ENCODE measurements at regions not wholly inside any gene's neighbourhood (a gene's known extent, or its start where the extent isn't known, plus 50 kb on each side); places are given as distances from the start of the nearest gene placed in this dataset.
"Not testable (repeated sequence)": the region's sequence is repeated elsewhere in the genome, so short reads cannot be mapped to it uniquely, and the experiment has no call there.

DNA sequence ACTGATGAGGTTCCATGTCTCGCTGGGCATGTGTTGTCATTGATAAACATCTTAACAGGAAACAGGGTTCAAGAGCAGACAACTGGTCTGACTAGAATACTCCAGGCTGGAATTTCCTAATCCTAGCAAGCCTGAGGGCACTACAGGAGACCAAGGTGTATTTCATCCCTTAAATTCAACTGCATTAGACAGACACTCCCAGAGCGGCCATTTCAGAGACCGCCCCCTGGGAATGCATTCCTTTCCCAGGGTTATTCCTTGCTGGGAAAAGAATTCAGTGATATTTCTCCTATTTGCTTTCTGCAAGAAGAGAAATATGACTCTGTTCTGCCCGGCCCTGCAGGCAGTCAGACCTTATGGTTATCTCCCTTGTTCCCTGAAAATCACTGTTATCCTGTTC, 383.1 kb upstream of the MBL2 start:
- not testable (repeated sequence) for H2AFZ ChIP-seq (ENCODE audit: low read depth, low read length); H2BK5ac ChIP-seq (ENCODE audit: low read depth, low read length, poor library complexity, severe bottlenecking); H2BK15ac ChIP-seq (ENCODE audit: low read depth, poor library complexity, severe bottlenecking); H3K9me3 ChIP-seq (ENCODE audit: control insufficient read depth, low read length); H3K23ac ChIP-seq (ENCODE audit: low read length in 2 of 2); H4K91ac ChIP-seq (ENCODE audit: low read length); H3K18ac ChIP-seq (ENCODE audit: low read depth in 1 of 2, low read length in 2 of 2); DNase-seq; H3K4ac ChIP-seq (ENCODE audit: low read depth in 1 of 2, low read length in 2 of 2); H4K8ac ChIP-seq (ENCODE audit: low read length); H3K27ac ChIP-seq (ENCODE audit: low read length, poor library complexity, severe bottlenecking); H3K14ac ChIP-seq (ENCODE audit: low read length in 2 of 2); H3K27me3 ChIP-seq (ENCODE audit: control insufficient read depth in 1 of 2, insufficient read depth in 1 of 2, low read length in 2 of 2); H3K9ac ChIP-seq (ENCODE audit: low read length); H3K4me2 ChIP-seq (ENCODE audit: low read length, poor library complexity, severe bottlenecking); H3K36me3 ChIP-seq (ENCODE audit: control insufficient read depth in 1 of 2, insufficient read depth in 2 of 2, low read depth in 1 of 2, low read length in 2 of 2); H3K4me3 ChIP-seq (ENCODE audit: insufficient read depth in 1 of 2, low read depth in 1 of 2, low read length in 2 of 2); H2AK5ac ChIP-seq (ENCODE audit: low read length, severe bottlenecking); H2BK12ac ChIP-seq (ENCODE audit: low read length in 2 of 2); H3K4me1 ChIP-seq (ENCODE audit: control insufficient read depth, insufficient read depth, low read depth, low read length); H3K79me1 ChIP-seq (replicated peaks; ENCODE audit: low read length, poor library complexity, severe bottlenecking); H2BK120ac ChIP-seq (ENCODE audit: low read depth, low read length)
- 81% methylated on average over 3 of the region's 4 CpGs for WGBS

DNA sequence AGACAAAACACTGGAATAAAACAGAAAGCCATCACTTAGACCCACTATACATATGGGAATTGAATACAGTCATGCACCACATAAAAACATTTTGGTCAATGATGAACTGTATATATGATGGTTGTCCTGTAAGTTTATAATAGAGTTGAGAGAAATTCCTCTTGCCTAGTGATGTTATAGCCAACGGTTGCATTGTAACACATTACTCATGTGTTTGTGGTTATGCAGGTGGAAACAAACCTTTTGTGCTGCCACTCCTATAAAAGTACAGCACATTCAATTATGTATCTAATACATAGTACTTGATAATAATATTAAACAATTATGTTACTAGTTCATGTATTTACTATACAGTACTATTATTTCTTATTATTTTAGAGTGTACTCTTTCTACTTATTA, 381.2 kb upstream of the MBL2 start:
- no peaks in the 10 kb centered on the region for H3K4me1 ChIP-seq (ENCODE audit: control insufficient read depth, insufficient read depth, low read depth, low read length)
- H3K9me3 ChIP-seq (ENCODE audit: control insufficient read depth, low read length): peaks cover 8% of the 10 kb centered on the region
- no peaks in the 10 kb centered on the region for H3K27me3 ChIP-seq (ENCODE audit: control insufficient read depth in 1 of 2, insufficient read depth in 1 of 2, low read length in 2 of 2)
- H3K27ac ChIP-seq (ENCODE audit: low read length, poor library complexity, severe bottlenecking): no peak overlapping the region
- no peak overlapping the region for H3K4ac ChIP-seq (ENCODE audit: low read depth in 1 of 2, low read length in 2 of 2)
- DNase-seq: no peak
- no peak overlapping the region for H2BK120ac ChIP-seq (ENCODE audit: low read depth, low read length)
- no peaks in the 10 kb centered on the region for H3K79me1 ChIP-seq (replicated peaks; ENCODE audit: low read length, poor library complexity, severe bottlenecking)
- H2AK5ac ChIP-seq (ENCODE audit: low read length, severe bottlenecking): no peak overlapping the region
- H3K4me3 ChIP-seq (ENCODE audit: insufficient read depth in 1 of 2, low read depth in 1 of 2, low read length in 2 of 2): no peak overlapping the region
- H2BK5ac ChIP-seq (ENCODE audit: low read depth, low read length, poor library complexity, severe bottlenecking): no peak overlapping the region
- H3K14ac ChIP-seq (ENCODE audit: low read length in 2 of 2): no peak overlapping the region
- 100% methylated on average over 1 of the region's 1 CpG for WGBS
- H3K18ac ChIP-seq (ENCODE audit: low read depth in 1 of 2, low read length in 2 of 2): no peak overlapping the region
- H2BK12ac ChIP-seq (ENCODE audit: low read length in 2 of 2): no peak overlapping the region
- H3K4me2 ChIP-seq (ENCODE audit: low read length, poor library complexity, severe bottlenecking): no peak overlapping the region
- no peak overlapping the region for H3K9ac ChIP-seq (ENCODE audit: low read length)
- no peak overlapping the region for H3K23ac ChIP-seq (ENCODE audit: low read length in 2 of 2)
- no peak overlapping the region for H2AFZ ChIP-seq (ENCODE audit: low read depth, low read length)
- no peak overlapping the region for H4K91ac ChIP-seq (ENCODE audit: low read length)
- H2BK15ac ChIP-seq (ENCODE audit: low read depth, poor library complexity, severe bottlenecking): no peak overlapping the region
- H4K8ac ChIP-seq (ENCODE audit: low read length): no peak overlapping the region
- H3K36me3 ChIP-seq (ENCODE audit: control insufficient read depth in 1 of 2, insufficient read depth in 2 of 2, low read depth in 1 of 2, low read length in 2 of 2): no peaks in the 10 kb centered on the region

DNA sequence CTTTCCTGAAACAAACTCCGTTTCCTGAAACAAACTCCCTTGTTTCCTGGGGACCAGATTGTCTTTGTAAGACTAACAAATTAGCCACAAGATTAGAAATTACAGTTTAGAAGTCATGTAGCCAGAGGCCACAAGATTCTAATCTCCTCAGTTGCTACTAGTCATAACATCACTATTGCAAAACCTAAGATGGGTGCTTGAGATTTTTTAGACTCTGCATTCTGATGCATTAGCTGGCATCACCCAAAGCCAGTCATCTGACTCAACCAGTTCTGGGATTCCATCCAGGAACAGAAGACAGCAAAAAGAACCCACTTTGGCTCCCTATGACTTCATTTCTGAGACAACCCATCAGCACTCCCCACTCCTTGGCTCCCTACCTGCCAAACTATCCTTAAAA, 367.9 kb upstream of the MBL2 start:
- Histone ChIP-seq H2AFZ (ENCODE audit: low read depth, low read length) (no peak overlapping the region), H2BK120ac (ENCODE audit: low read depth, low read length) (no peak overlapping the region), H3K9me3 (ENCODE audit: control insufficient read depth, low read length) (peaks cover 10% of the 10 kb centered on the region), H3K27ac (ENCODE audit: low read length, poor library complexity, severe bottlenecking) (no peak overlapping the region), H3K4ac (ENCODE audit: low read depth in 1 of 2, low read length in 2 of 2) (no peak overlapping the region), H3K18ac (ENCODE audit: low read depth in 1 of 2, low read length in 2 of 2) (no peak overlapping the region), H3K4me3 (ENCODE audit: insufficient read depth in 1 of 2, low read depth in 1 of 2, low read length in 2 of 2) (no peak overlapping the region), H4K8ac (ENCODE audit: low read length) (no peak overlapping the region), H3K9ac (ENCODE audit: low read length) (no peak overlapping the region), H4K91ac (ENCODE audit: low read length) (no peak overlapping the region), H3K27me3 (ENCODE audit: control insufficient read depth in 1 of 2, insufficient read depth in 1 of 2, low read length in 2 of 2) (no peaks in the 10 kb centered on the region), H3K79me1 (replicated peaks; ENCODE audit: low read length, poor library complexity, severe bottlenecking) (no peaks in the 10 kb centered on the region), H3K36me3 (ENCODE audit: control insufficient read depth in 1 of 2, insufficient read depth in 2 of 2, low read depth in 1 of 2, low read length in 2 of 2) (no peaks in the 10 kb centered on the region), H3K4me2 (ENCODE audit: low read length, poor library complexity, severe bottlenecking) (no peak overlapping the region), H2BK12ac (ENCODE audit: low read length in 2 of 2) (no peak overlapping the region), H2BK15ac (ENCODE audit: low read depth, poor library complexity, severe bottlenecking) (no peak overlapping the region), H2AK5ac (ENCODE audit: low read length, severe bottlenecking) (no peak overlapping the region), H3K23ac (ENCODE audit: low read length in 2 of 2) (no peak overlapping the region), H3K4me1 (ENCODE audit: control insufficient read depth, insufficient read depth, low read depth, low read length) (peaks cover 1% of the 10 kb centered on the region), H3K14ac (ENCODE audit: low read length in 2 of 2) (no peak overlapping the region), H2BK5ac (ENCODE audit: low read depth, low read length, poor library complexity, severe bottlenecking) (no peak overlapping the region)
- WGBS: 100% methylated on average over 1 of the region's 1 CpG
- peak; percentile 8 for DNase-seq

DNA sequence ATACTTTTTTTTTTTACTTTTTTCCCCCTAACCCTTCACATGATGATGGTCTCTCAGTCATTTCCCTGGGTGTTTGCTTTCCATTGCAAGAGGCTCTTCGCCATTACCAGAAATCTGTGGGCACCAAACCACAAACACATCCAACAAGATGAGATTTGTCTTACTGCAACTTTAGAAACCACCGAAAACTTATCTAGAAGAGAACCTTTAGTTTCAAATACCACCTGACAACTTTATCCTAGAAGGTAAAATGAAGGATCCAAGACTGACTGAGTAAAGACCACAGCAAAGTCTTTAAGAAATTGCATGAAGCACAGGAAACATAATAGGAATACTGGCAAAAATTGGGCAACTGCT, 363.3 kb upstream of the MBL2 start:
- no peaks in the 10 kb centered on the region for H3K27me3 ChIP-seq (ENCODE audit: control insufficient read depth in 1 of 2, insufficient read depth in 1 of 2, low read length in 2 of 2)
- H2AK5ac ChIP-seq (ENCODE audit: low read length, severe bottlenecking): no peak overlapping the region
- H4K91ac ChIP-seq (ENCODE audit: low read length): no peak overlapping the region
- no peak overlapping the region for H4K8ac ChIP-seq (ENCODE audit: low read length)
- no peak for DNase-seq
- WGBS: 86% methylated on average over 2 of the region's 2 CpGs
- no peak overlapping the region for H2BK12ac ChIP-seq (ENCODE audit: low read length in 2 of 2)
- H2AFZ ChIP-seq (ENCODE audit: low read depth, low read length): no peak overlapping the region
- H3K79me1 ChIP-seq (replicated peaks; ENCODE audit: low read length, poor library complexity, severe bottlenecking): no peaks in the 10 kb centered on the region
- H3K18ac ChIP-seq (ENCODE audit: low read depth in 1 of 2, low read length in 2 of 2): no peak overlapping the region
- no peak overlapping the region for H3K4ac ChIP-seq (ENCODE audit: low read depth in 1 of 2, low read length in 2 of 2)
- no peak overlapping the region for H3K23ac ChIP-seq (ENCODE audit: low read length in 2 of 2)
- no peak overlapping the region for H3K9ac ChIP-seq (ENCODE audit: low read length)
- no peak overlapping the region for H3K4me3 ChIP-seq (ENCODE audit: insufficient read depth in 1 of 2, low read depth in 1 of 2, low read length in 2 of 2)
- peaks cover 2% of the 10 kb centered on the region for H3K4me1 ChIP-seq (ENCODE audit: control insufficient read depth, insufficient read depth, low read depth, low read length)
- H3K36me3 ChIP-seq (ENCODE audit: control insufficient read depth in 1 of 2, insufficient read depth in 2 of 2, low read depth in 1 of 2, low read length in 2 of 2): no peaks in the 10 kb centered on the region
- H2BK120ac ChIP-seq (ENCODE audit: low read depth, low read length): no peak overlapping the region
- no peak overlapping the region for H3K14ac ChIP-seq (ENCODE audit: low read length in 2 of 2)
- no peak overlapping the region for H3K27ac ChIP-seq (ENCODE audit: low read length, poor library complexity, severe bottlenecking)
- H2BK15ac ChIP-seq (ENCODE audit: low read depth, poor library complexity, severe bottlenecking): no peak overlapping the region
- H3K9me3 ChIP-seq (ENCODE audit: control insufficient read depth, low read length): peaks cover 2% of the 10 kb centered on the region
- no peak overlapping the region for H2BK5ac ChIP-seq (ENCODE audit: low read depth, low read length, poor library complexity, severe bottlenecking)
- no peak overlapping the region for H3K4me2 ChIP-seq (ENCODE audit: low read length, poor library complexity, severe bottlenecking)

Measured in mesenchymal stem cell (in vitro differentiated cells and primary cell).